HG02840 (cell line): ENCODE measurements at regions not wholly inside any gene's neighbourhood (a gene's known extent, or its start where the extent isn't known, plus 50 kb on each side); places are given as distances from the start of the nearest gene placed in this dataset.
"Not testable (repeated sequence)": the region's sequence is repeated elsewhere in the genome, so short reads cannot be mapped to it uniquely, and the experiment has no call there.

Experiments
- ATAC-seq: cut with Tn5 transposase; IDR thresholded peaks from one replicate; pipeline ENCODE4 v1.9.1; 2021; ENCODE audit warnings: mild to moderate bottlenecking, moderate library complexity, moderate number of reproducible peaks; ENCODE audit not compliant: unreplicated experiment, low FRiP score

GRCh38 chr21:15449556-15449955 lies 280.2 kb upstream of the USP25 start:
- ATAC-seq: no peak

- no peak for ATAC-seq
Observed at GRCh38 chr21:15453261-15453660, 276.5 kb upstream of the USP25 start.

- ATAC-seq: not testable (repeated sequence)
Observed at GRCh38 chr21:15453785-15454184, 276.0 kb upstream of the USP25 start.

GRCh38 chr21:15454931-15455330 lies 274.9 kb upstream of the USP25 start:
- ATAC-seq: not testable (repeated sequence)

GRCh38 chr21:15455819-15456462 lies 273.8 kb upstream of the USP25 start:
- ATAC-seq: no peak

GRCh38 chr21:15457965-15458364 lies 271.8 kb upstream of the USP25 start:
- ATAC-seq: no peak

GRCh38 chr21:15462092-15462491 lies 267.7 kb upstream of the USP25 start:
- ATAC-seq: no peak

GRCh38 chr21:15466329-15466728 lies 263.5 kb upstream of the USP25 start:
- ATAC-seq: no peak

GRCh38 chr21:15468368-15468767 lies 261.4 kb upstream of the USP25 start:
- no peak for ATAC-seq

GRCh38 chr21:15472108-15473040 lies 257.4 kb upstream of the USP25 start:
- ATAC-seq: no peak

- ATAC-seq: not testable (repeated sequence)
Observed at GRCh38 chr21:15477773-15478172, 252.0 kb upstream of the USP25 start.

GRCh38 chr21:15480160-15480559 lies 249.6 kb upstream of the USP25 start:
- ATAC-seq: no peak

- ATAC-seq: peak; percentile 97
Observed at GRCh38 chr21:15483138-15483780, 246.5 kb upstream of the USP25 start.

GRCh38 chr21:15486460-15487195 lies 243.2 kb upstream of the USP25 start:
- no peak for ATAC-seq

- ATAC-seq: no peak
Observed at GRCh38 chr21:15487196-15487550, 242.6 kb upstream of the USP25 start.

- ATAC-seq: no peak
Observed at GRCh38 chr21:15491100-15491499, 238.7 kb upstream of the USP25 start.

- no peak for ATAC-seq
Observed at GRCh38 chr21:15493646-15494045, 236.1 kb upstream of the USP25 start.

- no peak for ATAC-seq
Observed at GRCh38 chr21:15494481-15494880, 235.3 kb upstream of the USP25 start.

- ATAC-seq: no peak
Observed at GRCh38 chr21:15495965-15496364, 233.8 kb upstream of the USP25 start.

- no peak for ATAC-seq
Observed at GRCh38 chr21:15496911-15497310, 232.9 kb upstream of the USP25 start.

- no peak for ATAC-seq
Observed at GRCh38 chr21:15498455-15498854, 231.3 kb upstream of the USP25 start.
